Activated CD8-positive, alpha-beta memory T cell treated with anti-CD3 and anti-CD28 coated beads, Interleukin-2, amount 50 U/mL, for 1 hour (primary cell): ENCODE measurements at regions not wholly inside any gene's neighbourhood (a gene's known extent, or its start where the extent isn't known, plus 50 kb on each side); places are given as distances from the start of the nearest gene placed in this dataset.

Experiments
- DNase-seq: peaks from one replicate; pipeline ENCODE4 v3.0.0-alpha.2; 2020; ENCODE audit errors: extremely low read depth

GRCh38 chr4:130628531-130628930 lies 1532.6 kb downstream of the C4orf33 start:
- no peak for DNase-seq

DNA sequence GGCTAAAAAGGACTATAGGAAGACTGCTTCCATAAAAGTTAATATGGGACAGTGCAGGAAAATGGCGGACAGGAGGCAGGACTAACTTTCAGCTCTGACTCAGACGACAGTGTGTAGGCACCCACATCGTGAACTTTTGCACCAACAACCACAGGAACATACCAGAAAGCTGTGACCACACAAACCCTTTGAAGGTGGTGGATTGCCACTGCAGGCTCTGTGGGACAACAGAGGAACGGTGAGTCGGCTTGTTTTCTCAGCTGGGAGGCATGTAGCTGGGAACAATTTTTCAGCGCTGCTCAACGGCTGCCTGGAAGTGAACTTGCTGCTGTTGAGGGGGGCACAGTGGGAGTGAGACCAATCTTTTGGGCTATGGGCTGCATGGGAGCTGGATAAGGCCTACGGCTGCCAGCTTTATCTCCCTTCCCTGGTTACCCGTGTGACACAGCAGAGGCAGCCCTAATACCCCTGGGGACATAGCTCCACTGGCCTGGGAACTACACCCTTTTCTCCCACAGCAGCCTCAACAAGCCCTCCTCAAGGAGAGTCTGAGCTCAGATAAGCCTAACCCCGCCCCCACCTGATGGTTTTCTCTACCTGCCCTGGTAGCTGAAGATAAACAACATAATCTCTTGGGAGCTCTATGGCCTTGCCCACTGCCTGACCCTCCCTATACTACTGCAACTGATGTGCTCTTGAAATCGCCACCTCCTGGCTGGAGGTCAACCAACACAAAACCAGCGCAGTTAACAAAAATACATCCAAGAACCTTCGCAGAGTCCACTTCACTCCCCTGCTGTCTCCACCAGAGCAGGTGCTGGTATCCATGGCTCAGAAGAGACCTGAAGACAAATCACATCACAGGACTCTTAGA lies 1537.0 kb downstream of the C4orf33 start:
- DNase-seq: no peak

GRCh38 chr4:130636486-130636885 lies 1540.5 kb downstream of the C4orf33 start:
- DNase-seq: no peak

GRCh38 chr4:130640592-130640991 lies 1544.6 kb downstream of the C4orf33 start:
- DNase-seq: no peak

- no peak for DNase-seq
Observed at GRCh38 chr4:130646886-130647285, 1550.9 kb downstream of the C4orf33 start.

DNA sequence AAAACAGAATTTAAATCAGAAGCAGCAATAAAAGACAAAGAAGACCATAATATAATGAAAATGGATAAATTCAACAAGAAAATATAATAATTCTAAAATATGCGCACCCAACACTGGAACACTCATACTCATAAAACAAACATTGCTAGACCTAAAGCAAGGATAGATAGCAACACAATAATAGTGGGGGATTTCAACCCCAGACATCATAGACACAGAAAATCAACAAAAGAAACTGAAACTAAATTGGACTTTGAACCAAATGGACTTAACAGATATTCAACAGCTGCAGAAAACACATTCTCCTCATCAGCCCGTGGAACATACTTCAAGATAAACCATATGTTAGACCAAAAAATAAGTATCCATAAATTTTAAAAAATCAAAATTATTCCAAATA lies 1552.6 kb downstream of the C4orf33 start:
- no peak for DNase-seq

GRCh38 chr4:130653842-130654241 lies 1557.9 kb downstream of the C4orf33 start:
- DNase-seq: no peak

DNA sequence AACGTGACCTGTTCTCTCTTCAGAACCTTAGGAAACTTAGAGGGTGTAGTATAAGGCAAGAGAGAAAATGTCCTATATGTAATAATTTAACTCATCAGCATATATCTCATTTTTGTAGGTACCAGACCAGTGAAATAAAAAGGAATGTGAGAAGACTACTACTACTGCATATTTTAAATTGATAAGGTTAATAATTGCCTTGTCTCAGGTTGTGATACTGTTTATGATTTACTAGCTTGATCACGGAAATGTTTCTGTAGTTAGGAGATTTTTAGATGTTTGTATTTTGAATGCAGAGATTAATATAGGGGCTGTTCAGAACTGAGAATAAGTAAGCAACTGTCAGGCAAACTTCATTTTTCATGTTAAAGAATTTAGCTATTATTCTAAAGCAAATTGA lies 1563.4 kb downstream of the C4orf33 start:
- DNase-seq: no peak

DNA sequence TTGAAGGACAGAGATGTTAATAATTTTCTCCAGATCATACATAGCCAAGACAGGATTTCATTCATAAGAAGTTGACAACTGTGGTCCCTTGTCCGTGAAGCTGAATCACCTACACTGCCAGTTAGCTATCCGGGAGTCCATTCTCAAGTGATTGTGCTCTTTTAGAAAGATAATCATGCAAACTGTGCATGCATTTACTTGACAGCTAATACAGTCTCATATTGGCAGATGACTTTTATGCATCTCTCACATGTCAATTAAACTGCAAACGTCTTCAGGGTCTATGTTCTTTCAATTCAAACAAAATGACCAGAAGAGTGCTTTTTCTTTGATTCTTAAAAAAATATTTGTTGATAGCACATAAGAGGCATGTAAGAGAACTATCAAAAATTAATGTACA lies 1572.9 kb downstream of the C4orf33 start:
- no peak for DNase-seq

DNA sequence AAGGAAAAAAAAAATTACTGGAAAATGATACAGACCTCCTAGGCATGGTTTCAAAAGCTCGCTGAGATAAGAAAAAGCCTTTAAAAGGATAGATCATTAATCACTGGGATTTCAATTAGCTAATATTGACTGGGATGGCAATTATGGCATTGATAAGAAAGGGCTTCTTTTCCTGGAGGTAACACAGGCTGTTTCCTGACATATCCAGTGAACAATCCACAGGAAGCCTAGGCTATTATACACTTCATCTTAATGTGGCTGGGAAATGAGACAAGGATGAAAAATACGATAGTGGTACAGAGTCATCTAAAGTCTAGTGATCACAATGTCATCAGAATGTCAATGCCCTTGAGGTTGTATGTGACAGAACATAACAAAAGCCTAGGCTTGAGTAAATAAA lies 1579.3 kb downstream of the C4orf33 start:
- DNase-seq: no peak

DNA sequence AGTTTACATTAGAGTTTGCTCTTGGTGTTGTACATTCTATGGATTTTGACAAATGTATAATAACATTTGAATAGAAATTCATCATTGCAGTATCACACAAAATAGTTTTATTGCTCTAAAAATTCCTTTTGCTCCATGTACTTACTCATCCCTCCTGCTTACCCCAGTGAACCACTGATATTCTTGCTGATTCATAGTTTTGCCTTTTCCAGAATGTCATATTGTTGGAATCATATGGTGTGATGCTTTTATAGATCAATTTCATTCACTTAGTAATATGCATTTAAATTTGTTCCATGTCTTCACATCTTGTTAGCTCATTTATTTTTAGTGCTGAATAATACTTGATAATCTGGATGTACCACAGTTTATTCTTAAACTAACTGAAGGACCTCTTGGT lies 1593.2 kb downstream of the C4orf33 start:
- no peak for DNase-seq

DNA sequence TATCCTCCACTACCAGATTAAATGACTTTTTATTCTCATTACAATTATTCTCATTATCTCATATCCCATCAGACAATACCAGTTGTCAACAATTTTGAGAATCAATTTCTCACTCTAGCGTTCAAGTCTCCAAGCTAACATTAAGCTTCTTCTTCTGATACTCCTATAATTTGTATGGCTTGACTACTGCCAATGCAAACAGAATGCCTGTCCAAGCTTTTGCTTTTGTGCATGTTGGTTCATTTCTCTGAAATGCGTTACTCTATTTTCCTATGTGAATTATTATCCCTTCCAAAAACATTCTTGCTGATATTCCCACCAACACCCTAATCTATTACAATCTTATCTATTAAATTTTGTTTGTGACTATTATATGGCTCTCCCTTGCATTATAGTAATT lies 1602.3 kb downstream of the C4orf33 start:
- no peak for DNase-seq

GRCh38 chr4:130699004-130699403 lies 1603.1 kb downstream of the C4orf33 start:
- DNase-seq: no peak

GRCh38 chr4:130703211-130703935 lies 1607.4 kb downstream of the C4orf33 start:
- no peak for DNase-seq

DNA sequence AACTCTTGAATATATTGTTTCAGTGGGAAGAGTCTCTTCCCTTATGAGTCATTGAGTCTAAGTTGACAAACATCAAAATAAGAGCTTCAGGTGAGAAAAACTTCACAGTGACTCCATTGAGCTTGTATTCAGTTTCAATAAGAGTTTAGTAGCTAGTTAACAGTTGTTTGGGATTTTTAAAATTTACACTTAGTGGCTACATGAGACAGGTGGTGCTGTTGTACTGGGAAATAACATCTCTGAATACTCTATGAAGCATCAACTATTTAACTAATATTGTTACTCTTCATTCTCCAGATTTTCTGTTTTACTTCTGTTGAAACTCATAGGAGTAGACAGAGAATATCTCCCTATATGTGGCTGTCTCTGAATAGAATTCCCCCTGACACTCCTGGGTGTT lies 1609.1 kb downstream of the C4orf33 start:
- DNase-seq: no peak

- DNase-seq: no peak
Observed at GRCh38 chr4:130712038-130712437, 1616.1 kb downstream of the C4orf33 start.

DNA sequence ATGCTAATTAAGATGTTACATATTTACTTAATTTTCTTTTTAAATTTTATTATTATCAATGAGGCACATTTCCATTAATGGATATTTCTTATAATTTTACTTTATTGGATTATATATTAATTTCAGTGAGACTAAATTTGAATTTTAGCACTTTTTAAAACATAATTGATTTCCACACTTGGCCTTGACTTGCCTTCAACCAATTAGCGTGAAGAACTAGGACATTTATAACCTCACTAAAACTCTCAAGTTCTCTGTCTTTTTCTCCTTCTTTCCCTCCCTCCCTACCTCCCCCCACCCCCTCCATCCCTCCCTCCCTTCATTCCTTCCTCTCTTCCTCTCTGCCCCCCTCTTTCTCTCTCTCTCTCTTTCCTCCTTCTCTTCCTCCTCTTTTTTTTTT lies 1618.1 kb downstream of the C4orf33 start:
- no peak for DNase-seq

DNA sequence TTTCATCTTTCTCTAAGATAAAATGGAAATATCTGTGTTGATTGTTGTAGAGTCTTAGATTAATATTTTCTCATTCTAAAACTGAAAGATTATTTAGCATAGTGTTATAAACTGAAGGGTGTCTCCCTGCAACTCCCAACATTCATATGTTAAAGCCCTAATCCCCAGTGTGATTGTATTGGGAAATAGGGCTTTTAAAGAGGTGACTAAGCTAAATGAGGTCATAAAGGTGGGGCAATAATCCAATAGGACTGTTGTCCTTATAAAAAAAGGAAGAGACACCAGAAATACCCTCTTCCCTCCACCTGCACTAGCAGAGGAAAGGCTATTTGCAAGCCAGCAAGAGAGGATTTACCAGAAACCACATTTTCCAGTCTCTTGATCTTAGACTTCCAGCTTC lies 1626.4 kb downstream of the C4orf33 start:
- DNase-seq: no peak

DNA sequence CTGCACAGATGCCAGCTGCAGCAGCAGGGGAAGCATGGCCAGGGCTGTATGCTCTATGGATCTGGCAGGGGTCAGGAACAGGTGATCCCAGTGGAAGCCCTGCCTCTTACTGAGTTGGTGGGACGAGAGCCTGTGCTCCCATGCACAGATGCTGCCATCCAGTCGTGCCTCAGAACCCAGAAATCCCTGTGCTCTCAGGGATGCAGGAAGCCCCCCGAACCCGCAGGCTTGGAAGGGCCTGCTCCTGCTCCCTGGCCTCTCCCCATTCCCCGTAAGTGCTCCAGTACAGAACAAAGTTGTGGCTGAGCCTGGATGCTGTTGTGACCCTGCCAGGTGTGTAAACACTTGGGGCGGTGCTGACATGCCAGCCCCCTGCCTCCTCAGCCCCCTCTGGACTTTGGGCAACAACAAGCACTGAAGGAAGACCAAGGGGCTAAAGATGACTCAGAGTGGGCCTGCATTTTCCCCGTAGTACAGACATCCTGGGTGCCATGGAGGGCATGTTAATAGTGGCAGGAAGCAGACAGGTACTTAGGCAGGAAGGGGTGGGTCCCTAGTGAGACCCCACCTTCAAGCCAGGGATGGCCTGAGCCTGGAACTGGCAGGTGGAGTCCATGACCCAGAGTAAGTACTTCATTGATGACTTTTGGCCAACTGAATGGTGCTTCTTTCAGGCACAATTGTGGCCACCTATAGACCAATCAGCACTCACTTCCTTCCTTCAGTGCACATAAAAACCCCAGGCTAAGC lies 1640.7 kb downstream of the C4orf33 start:
- no peak for DNase-seq

DNA sequence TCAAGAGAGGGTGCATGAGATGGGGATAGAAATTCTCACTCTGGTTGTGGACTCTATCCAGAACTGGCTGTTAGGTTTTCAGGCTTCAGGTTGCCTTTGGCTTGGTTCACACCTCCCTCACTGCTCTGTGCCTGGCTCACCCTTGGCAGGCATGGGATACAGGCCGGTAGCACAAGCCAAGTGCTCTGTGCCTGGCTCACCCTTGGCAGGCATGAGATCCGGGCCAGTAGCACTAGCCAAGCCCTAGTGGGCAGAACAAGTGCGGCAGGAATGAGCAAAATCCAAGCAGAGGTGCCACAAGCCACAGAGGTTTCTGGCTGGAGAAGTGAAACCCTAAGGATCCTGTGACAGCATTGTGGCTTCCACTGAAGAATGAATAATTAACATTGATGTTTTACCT lies 1642.3 kb downstream of the C4orf33 start:
- no peak for DNase-seq

GRCh38 chr4:130747842-130748241 lies 1651.9 kb downstream of the C4orf33 start:
- no peak for DNase-seq

GRCh38 chr4:130753926-130754325 lies 1658.0 kb downstream of the C4orf33 start:
- no peak for DNase-seq

DNA sequence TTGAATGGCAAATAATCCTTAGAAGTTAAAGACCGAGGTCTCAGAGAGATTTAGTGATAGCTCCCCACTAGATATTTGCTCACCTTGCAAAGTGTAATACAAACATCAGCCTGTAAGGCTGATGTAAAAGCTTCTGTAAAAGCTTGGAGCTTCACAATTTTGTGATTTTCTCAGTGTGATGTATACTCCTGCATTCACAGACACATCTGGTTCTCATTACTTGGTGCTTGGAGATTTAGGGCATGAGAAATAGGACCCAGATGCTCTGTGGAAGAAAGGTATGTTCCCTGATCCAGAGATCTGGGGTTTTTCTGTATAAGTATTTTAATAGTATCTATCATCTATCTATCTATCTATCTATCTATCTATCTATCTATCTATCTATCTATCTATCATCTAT lies 1664.3 kb downstream of the C4orf33 start:
- DNase-seq: no peak
